Amniotic epithelial cell (primary cell): ENCODE measurements at regions not wholly inside any gene's neighbourhood (a gene's known extent, or its start where the extent isn't known, plus 50 kb on each side); places are given as distances from the start of the nearest gene placed in this dataset.

Experiments
- DNase-seq: peaks from one replicate; pipeline ENCODE4 v3.0.0-alpha.2; 2010; ENCODE audit warnings: low read depth

DNA sequence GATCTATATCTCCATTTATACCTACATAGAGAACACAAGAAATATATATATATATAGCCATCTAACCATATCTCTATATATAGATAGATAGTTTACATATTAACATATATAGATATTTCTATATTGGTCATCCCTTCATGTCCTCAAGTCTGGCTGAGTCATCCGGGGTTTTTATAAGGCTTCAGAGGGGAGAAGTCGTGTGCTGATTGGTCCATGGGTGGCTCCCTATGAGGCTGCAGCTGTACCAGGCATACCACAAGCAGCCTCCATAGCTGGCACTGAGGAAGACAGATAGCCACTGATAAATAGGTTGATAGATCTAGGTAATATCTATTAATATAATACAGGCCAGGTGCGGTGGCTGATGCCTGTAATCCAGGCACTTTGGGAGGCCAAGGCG lies 618.3 kb upstream of the SETBP1 start:
- no peak for DNase-seq

DNA sequence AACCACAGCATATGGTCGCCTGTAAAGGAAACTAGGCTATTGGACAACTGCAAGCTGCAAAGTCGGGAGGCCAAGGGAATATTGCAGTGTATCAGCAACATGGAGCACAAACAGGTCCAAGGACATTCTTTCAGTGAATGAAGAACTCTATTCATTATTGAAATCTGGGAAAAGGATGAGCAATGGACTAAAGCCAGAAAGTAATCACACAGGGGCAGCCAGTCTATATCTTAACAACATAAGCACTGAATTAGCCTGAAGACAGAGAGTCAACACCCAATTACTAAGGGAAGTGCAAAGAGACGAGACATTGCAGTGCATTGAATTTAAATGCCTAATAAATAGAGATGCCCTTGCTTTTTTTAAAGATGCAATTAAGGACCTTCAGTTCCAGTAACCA lies 615.5 kb upstream of the SETBP1 start:
- DNase-seq = no peak

DNA sequence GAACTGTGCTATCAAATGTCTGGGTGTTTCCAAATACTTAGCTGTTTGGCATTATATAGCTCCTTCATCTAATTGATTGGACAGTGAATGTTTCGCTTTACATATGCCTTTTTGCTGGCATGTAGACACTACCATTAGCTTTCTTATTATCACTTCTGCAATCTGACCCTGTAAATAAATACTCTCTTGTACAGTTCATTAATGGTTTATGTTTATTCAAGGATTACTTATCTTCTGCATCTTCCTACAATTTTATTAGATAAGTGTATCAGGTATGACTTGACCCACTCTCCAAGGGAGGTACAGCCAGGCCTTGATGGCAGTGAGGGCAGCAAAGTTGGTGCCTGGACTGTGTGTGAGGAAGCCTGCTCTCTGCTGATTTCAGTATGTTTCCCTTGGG lies 614.1 kb upstream of the SETBP1 start:
- no peak for DNase-seq

DNA sequence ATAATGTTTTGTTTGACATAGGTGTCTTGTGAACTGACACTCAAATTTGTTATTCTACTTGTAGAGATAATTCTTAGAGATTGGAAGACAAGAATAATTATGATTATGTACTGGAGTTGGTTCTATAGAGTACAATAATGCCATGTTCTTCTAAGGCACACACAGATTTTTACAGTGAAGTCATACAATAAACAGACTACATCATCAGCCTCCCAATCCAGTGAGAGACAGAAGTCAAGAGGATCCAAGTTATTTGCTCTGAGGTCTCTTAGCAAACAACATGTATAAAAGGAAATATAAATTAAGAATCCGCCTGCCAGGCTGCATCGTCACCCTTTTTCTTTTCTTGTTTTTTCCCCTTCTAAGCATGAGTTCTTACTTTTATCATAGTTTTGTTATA lies 613.5 kb upstream of the SETBP1 start:
- no peak for DNase-seq

DNA sequence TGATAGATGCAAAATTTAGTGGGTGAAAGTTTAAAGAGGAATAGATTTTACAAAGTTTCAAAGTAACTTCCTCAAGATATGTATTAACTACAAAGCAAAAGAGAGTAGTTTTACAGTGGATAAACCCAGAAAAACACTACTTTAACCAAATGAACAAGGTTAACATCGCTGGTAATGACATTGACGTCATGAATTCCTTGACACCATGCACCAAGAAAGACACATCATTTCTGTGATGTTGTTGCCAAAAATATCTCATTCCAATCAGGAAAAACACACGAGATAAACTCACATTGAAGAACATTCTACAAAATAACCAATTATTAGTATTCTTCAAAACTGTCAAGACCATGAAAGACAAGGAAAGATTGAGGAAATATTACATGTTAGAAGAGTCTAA lies 605.6 kb upstream of the SETBP1 start:
- DNase-seq = no peak

DNA sequence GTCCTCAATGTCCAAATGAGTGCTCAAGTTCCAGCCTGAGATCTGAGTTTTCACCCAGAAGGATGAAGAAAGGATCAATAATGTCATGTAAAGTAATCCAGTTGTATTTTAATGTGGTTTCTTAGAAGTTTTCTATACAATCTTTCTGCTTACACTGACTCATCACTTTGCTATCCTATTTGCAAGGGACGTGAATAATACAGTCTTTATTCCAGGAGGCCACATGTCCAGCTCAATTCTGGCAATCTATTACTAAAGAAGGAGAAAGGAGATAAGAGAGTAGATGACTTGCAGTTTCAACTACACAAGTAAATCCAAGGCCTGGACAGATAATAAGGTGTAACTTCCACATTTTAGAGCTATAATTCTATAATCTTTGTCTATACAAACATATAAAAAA lies 601.1 kb upstream of the SETBP1 start:
- peak; percentile 88 for DNase-seq

DNA sequence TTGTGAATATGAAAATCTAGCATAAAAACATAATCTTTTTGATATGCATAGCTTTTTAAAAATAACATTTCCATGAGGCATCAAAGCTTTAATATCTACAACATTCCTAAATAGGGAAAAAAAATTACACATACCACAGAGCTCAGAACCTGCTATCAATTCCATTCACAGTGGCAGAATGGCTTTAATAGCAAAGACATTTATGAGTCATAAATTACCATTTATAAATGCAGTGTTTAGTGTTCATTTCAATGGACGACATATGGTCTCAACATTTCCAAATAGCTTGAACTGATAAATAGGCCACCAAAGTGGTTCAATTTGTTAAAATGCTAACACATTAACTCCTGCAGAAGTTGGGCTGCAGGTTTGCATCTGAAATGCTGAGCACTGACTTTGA lies 600.6 kb upstream of the SETBP1 start:
- peak; percentile 21 for DNase-seq

DNA sequence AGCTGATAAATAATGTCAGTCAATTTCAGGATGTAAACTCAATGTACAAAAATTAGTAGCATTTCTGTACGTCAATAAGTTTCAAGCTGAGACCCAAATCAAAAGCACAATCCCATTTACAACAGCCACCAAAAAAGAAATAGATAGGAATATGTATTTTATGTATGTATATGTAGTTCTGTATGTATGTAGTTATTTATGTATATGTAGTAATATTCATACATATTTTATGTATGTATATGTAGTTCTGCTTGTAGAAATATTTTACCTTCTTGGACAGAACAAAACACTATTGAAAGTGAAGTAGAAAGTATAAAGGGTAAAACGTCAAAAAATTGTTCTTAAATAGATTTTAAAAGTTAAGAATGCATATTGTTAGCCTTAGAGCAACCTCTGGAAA lies 591.0 kb upstream of the SETBP1 start:
- no peak for DNase-seq

DNA sequence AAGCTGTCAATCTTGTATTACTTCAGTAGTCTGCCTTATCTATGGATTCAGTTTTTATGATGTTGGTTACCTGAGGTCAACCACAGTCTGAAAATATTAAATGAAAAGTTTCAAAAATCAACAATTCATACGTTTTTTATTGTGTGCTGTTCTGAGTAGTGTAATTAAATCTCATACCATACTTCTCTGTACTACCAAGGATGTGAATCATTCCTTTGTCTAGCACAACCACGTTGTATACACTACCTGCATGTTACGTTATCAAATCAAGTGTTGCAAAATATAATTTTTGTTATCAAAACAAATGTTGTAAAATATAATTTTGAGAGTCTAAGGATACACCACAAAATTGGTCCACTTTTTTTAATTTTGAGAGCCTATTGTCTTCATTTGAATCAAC lies 590.2 kb upstream of the SETBP1 start:
- DNase-seq = no peak

DNA sequence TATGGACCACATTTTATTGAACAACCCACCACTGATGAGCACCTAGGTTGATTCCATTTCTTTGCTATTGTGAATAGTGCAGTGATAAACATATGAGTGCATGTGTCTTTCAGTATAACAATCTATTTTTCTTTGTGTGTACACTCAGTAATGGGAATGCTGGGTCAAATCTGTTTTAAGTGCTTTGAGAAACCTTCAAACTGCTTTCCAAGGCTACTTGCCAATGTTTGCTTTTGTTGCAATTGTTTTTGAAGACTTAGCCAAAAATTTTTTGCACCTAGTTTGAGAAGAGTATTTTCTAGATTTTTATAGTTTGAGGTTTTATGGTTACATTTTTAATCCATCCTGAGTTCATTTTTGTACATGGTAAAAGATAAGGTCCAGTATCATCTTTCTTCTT lies 587.4 kb upstream of the SETBP1 start:
- no peak for DNase-seq

DNA sequence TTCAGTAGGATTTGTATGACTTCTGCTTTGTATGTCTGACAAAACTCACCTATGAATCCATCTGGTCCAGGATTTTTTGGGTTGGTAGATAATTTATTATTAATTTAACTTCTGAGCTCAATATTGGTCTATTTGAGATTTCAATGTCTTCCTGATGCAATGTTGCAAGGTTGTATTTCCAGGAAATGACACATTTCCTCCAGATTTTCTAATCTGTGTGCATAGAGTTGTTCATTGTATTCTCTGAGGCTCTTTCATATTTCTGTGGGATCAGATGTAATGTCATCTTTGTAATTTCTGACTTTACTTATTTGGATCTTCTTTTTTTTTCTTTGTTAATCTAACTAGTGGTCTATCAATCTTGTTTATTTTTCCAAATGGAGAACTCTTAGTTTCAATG lies 584.7 kb upstream of the SETBP1 start:
- DNase-seq = no peak

DNA sequence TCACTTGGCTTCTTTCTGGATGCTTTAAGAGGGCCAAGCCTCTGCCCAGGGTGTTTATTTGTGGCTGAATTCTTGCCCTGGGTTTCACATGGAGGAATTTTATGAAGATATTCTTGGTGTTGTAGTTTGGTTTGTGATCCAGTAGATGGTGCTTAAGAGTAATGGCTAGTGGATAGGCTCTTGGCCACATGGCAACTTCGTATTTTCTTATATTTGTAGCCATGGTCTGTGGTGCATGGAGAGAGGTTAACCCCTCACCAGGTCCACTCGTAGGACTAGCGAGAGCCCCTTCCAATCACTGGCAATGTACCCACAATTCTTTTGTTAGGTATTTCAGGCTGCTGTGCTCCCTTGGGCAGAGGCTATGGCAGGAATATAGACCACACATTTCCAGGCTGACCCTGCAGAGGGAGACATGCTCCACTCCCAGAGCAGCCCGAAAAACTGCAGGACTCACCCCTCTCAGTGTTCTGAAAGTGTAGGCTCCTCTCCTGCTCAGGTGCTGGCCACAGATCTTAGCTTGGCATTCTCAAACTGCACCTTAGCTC lies 582.1 kb upstream of the SETBP1 start:
- peak; percentile 39 for DNase-seq

DNA sequence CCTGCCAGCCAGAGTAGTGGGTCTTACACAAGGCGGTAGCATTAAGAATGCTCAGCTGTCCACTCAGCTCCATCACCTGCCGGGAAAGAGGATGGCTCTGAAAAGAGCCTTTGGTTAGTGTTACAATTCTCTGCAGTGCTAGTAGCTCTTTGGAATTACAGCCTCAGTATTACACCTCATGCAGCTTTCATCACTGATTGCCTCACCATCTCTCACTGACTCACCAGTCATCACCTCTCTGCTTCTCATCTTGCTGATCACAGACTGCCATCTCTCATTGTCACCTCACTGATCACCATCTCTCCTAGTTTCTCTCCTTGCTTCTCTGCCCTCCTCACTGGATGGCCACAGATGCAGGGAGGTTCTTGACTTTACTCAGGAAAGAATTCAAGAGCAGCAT lies 573.5 kb upstream of the SETBP1 start:
- DNase-seq = peak; percentile 65

DNA sequence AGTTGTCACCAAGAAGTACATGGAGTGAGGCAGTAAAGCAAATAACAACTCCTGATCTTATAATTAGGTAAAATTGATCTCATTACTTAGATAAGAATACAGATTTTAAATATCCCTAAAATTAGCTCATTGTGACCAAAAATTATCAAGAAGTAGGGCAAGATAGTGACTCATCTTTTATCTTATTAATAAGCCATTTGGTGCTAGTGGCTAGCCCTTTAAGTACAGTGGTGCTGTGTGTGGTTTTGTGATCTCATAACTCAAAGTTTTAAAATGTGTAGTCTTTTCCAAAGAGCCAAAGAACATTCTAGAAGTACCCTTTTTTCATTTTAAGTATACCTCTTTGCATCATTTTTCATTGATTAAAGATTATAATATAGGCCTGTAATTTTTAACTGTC lies 569.4 kb upstream of the SETBP1 start:
- peak; percentile 25 for DNase-seq

DNA sequence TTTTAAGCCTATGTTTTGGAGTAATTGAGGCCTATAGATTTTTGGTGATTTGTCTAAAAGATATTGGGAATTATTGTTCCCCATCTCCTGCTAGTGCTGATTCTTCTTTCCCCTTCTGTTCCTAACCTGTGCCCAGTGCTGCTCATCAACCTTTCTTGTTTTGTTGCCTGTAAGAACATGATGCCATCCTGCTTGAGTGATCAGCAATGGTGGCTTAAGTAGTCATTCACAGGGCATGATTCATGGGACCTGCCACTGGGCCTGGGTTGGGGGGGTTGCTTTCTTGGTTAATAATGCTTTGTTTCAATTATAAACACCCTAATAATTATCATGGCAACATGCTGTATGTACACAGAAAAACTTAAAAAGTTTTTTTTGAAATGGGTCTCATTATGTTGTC lies 562.9 kb upstream of the SETBP1 start:
- DNase-seq = no peak

DNA sequence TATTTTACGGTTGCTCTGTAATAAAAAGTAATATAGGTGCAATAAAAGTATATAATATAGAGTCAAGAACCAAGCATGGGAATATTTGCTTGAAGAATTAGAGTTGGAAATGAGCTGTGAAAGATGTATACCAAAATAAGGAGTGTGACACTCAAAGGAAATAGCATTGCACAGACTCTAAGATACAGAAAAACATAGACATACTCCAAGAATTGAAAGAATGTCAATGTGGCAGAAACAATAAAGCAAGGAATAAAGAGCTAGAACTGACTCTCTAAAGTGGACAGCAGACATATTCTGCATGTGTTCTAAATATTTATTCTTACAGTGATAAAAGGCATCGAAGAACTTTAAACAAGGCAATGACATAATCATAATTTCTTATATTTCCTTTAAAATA lies 561.1 kb upstream of the SETBP1 start:
- DNase-seq = no peak

DNA sequence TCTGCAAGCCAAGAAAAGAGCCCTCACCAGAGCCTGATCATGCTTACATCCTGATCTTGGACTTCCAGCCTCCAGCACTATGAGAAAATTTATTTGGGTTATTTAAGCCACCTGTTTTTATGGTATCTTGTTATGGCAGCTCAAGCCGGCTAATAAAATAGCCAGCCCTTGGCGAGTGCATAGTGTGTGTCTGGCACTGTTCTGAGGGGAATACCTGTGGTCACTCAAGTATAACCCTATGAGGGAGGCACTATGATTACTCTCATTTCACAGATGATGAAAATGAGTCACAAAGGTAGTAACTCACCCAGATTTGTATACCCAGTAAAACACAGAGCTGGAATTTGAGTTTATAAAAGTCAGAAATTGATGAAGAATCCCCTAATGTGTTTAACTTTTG lies 556.9 kb upstream of the SETBP1 start:
- DNase-seq = no peak

DNA sequence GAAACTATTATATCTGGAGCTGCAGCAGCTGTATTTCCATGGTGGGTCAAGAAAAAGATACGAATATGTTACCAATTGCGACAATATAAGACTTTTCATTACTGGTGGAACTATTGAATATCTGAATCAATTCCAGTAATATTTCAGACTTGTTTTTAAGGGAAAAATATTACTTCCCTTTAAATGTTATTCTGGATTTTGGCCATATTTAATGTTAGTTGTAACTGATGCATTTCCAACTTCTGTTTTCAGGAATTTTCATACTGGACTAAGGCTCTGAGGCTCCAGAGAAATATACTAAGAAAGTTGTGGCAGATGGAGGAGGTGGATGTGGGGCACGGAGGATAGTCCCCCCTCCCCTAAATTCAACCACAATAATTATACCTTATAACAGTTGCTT lies 555.2 kb upstream of the SETBP1 start:
- DNase-seq = no peak

DNA sequence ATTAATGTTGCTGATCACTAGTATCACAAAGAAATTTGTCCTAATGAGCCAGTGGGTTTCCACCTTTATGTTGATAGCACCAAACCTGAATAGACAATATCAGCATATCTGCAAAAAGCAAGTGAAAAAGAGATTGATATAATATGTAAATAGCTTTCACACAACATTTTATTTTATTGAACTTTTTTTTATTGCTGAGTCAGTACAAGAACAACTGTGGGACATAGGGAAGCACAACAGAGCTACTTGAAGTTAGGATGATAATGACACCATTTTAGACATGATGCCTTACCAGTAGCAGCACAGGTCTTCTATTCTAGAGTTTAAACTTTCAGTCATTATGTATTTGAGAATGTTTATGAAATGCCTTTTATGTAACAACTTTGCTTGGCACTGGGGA lies 554.1 kb upstream of the SETBP1 start:
- DNase-seq = no peak

DNA sequence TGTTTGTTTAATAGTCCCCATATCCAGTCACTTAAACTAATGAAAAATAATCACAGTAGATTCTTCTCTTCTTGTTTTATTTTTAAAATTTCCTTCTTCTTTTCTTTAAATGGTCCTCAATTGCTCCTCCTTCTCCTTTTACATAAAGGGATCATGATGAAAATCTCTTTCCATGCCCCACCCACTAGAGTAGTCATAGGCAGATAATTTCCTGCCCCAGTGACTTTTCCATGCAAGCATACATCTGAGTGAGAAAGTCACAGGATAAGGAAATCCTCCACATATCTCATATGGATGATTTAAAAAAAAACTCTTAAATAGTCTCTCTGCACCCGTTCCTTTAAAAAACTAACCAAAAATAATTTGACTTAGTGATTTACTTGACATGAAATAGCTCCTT lies 552.3 kb upstream of the SETBP1 start:
- peak; percentile 9 for DNase-seq

DNA sequence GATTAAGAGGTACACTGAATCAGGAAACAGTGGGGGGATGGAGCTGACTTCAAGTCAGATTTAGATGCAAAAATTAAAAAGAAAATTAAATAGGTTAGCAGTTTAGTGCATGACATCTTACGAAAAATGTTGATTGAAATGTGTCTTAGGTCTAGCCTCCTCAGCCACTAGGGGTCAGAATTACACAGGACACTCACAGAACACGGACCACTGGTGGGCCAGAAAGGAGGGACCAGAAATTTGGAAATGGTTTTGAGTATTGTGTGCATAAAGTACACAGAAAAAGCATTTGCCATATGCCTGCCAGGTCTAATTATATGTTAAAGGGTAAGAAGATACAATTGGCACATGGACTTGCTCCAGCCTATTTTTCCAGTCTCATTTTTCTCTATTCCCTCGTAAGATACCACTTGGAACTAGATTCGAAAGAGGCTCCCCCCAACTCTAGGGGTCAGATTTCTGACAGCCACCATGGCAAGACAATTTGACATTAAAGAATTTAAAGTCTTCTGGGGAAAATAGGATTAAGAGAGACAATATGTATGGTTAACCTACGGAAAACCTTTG lies 550.2 kb upstream of the SETBP1 start:
- DNase-seq = peak; percentile 22

DNA sequence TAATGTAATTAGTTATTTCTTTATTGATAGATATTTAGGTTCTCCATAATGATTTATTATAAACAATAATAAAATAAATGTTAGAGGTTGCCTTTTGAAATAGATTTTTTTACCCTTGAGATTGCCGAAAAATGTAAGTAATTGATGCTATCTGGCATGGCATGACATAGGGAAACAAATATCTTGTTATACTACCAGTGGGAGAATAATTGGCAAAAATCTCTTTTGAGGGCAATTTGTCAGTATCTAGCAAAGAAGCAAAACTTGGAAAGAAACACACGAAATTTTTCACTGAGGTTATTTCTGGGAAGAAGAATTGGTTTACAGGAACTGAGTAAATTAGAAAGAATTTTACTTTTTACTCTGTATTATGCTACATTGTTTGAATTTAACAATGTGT lies 547.2 kb upstream of the SETBP1 start:
- DNase-seq = no peak

DNA sequence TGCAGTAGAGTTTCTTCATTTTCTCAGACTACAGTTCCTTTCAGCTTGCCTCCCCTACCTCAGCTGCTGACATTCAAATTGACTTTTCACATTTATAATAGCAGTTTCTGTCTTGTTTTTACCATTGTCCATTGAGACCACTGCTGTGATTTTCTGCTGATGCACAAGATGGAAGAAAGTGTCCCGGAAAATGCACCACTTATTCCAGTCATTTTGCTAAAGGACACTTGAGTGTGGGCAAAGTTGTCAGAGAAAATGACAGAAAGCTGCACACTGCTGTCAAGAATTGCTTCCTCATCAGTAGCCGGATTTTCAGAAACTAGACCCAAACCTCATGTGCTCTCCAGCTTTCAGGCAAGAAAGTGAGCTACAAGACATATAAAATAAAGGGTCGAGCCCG lies 546.2 kb upstream of the SETBP1 start:
- no peak for DNase-seq

DNA sequence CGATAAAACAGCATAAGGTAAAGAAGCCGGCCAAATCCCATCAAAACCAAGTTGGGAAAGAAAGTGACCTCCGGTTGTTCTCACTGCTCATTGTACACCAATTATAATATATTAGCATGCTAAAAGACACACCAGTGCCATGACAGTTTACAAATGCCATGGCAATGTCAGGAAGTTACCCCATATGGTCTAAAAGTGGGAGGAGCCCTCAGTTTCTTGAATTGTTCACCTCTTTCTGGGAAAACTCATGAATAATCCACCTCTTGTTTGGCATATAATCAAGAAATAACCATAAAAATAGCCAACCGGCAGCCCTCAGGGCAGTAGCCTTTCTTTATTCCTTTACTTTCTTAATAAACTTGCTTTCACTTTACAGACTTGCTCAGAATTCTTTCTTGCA lies 544.9 kb upstream of the SETBP1 start:
- no peak for DNase-seq

DNA sequence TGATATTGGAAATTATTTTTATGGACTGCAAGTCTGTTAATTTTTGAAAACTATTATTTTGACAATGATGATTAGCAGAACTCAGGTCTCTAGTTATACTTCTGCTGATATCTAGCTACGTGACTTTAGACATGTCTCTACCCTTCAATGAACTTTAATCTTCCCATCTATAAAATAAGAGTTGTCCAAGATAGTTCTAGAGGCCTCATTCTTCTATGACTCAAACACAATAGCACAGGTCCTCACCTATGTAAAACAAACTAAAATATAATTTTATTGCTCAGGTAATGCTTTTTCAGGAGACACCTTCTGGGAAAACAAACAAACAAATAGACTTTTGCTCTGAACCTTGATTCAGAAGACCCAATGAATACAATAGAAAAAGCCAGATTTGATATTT lies 544.4 kb upstream of the SETBP1 start:
- no peak for DNase-seq
